GM21390 (cell line): ENCODE measurements at regions not wholly inside any gene's neighbourhood (a gene's known extent, or its start where the extent isn't known, plus 50 kb on each side); places are given as distances from the start of the nearest gene placed in this dataset.
"Not testable (repeated sequence)": the region's sequence is repeated elsewhere in the genome, so short reads cannot be mapped to it uniquely, and the experiment has no call there.

ENCODE experiments used
- ATAC-seq: cut with Tn5 transposase; IDR thresholded peaks from one replicate; pipeline ENCODE4 v1.9.1; 2021; ENCODE audit not compliant: unreplicated experiment

DNA sequence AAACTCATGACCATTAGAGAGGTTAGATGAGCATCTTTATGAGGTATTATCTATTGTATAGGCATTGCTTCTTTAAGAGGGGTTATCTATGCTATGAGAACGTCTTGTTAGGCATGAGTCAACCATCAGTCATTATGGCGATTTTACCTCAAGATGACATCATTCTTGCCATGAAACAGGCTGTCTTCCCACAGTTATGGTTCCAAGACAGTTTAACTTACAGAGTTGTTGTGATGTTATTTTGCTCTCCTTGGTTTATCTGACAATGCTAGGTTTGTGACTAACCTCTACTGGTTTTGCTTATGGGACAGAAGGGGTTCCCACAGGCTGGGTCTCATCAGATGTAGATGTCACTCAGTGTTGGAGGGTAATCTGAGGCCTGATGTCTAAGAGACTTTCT lies 1864.7 kb upstream of the ACO1 start:
- no peak for ATAC-seq

DNA sequence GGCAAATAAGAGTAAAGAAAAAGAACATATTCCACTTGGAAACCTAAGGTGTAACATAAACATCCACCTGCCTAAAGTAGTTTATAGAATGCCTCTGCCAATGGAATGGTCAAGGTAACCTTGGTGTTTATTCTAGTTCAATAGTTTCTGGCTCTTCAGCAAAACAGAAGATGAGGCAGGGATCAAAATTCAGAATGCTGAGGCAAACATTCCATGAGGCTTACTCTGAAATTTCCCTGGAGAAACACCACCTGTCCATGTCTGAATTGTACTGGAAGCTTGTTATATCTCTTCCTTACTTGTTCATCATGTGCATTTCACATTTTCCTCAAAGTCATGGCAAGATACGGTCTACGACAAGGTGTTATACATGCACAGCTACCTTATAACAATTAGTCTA lies 1862.4 kb upstream of the ACO1 start:
- no peak for ATAC-seq

DNA sequence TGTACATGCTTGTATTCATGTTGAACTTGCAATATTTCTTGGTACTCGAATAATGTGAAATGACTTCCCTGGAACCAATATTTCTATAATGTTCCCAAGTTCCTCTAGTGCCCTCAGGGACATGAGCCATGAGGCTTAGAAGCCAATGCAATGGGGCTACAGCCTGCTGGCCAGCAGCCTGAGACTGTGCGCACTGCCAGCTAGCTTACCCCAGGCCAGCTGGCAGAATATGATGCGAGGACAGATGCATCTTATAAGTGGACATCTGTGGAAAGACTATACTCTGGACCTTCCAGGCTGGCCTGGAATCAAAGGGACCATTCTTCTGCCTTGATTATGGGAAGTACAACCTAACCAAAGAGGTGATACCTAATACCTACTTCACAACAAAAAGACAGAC lies 1862.0 kb upstream of the ACO1 start:
- ATAC-seq: no peak

DNA sequence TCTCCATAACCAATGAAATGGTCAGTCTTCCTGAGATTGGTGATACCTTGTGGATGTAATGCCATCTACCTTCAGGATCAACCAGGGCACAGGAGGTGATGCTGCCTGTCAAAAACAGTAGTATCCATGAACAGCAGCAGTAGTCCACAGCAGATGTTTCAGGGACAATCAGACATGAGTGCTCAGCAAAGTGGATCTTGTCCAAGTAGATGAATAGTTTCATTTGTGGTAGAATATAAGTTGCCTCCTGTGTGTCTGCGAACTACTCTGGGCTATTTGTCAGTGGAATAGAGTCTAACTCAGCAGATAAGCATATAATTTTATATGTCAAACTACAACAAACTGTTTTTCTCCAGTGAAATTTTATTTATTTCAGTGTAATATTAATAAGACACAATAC lies 1860.1 kb upstream of the ACO1 start:
- no peak for ATAC-seq

DNA sequence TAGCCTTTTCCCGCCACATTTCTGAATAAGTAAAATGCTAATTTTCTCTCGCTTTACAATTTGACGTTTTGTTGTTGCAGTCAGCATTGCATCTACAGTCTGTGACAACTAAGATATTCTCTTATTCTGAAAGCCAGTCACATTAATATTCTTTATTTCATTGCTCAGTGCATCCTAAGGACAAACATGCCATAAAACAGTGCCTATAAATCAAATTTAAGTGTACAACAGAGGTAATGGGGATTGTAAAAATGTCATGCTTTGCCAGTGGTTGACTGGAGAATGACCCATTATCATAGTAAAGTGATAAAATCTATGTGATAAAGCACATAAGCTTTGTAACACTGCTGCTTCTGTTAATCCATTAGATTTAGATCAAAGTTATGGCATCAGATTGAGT lies 1850.0 kb upstream of the ACO1 start:
- ATAC-seq: no peak

DNA sequence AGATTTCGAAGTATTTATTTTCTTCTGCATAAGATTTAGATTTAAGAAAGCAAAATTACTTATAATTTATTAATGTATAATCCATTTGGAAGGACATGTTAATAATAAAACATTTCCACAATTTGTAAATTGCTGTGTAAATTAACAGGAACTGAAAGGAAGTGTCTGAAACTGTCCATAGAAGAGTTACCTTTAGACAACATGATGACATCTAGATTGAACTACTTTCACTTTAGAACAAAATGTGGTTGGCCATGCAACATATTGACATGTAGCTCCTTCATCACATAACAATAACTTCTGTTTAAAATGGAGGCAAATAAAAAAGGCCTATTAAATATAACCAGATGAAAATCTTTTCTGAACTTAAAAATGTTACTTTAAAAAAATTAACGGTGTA lies 1849.5 kb upstream of the ACO1 start:
- ATAC-seq: no peak

DNA sequence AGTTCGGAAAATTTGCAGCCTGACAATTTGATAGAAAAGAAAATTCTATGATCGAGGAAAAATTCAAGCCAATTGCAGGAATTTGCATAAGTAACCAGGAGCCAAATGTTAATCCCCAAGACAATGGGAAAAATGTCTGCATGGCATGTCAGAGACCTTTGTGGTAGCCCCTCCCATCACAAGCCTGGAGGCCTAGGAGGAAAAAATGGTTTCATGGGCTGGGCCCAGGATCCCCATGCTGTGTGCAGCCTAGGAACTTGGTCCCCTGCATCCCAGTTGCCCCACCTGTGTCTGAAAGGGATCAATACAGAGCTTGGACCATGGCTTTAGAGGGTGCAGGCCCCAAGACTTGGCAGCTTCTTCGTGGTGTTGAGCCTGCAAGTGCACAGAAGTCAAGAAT lies 1847.9 kb upstream of the ACO1 start:
- ATAC-seq: no peak

DNA sequence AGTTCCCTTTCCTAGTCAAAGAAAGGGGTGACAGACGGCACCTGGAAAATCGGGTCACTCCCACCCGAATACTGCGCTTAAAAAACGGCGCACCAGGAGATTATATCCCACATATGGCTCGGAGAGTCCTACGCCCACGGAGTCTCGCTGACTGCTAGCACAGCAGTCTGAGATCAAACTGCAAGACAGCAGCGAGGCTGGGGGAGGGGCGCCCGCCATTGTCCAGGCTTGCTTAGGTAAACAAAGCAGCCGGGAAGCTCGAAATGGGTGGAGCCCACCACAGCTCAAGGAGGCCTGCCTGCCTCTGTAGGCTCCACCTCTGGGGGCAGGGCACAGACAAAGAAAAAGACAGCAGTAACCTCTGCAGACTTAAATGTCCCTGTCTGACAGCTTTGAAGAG lies 1844.7 kb upstream of the ACO1 start:
- ATAC-seq: not testable (repeated sequence)

DNA sequence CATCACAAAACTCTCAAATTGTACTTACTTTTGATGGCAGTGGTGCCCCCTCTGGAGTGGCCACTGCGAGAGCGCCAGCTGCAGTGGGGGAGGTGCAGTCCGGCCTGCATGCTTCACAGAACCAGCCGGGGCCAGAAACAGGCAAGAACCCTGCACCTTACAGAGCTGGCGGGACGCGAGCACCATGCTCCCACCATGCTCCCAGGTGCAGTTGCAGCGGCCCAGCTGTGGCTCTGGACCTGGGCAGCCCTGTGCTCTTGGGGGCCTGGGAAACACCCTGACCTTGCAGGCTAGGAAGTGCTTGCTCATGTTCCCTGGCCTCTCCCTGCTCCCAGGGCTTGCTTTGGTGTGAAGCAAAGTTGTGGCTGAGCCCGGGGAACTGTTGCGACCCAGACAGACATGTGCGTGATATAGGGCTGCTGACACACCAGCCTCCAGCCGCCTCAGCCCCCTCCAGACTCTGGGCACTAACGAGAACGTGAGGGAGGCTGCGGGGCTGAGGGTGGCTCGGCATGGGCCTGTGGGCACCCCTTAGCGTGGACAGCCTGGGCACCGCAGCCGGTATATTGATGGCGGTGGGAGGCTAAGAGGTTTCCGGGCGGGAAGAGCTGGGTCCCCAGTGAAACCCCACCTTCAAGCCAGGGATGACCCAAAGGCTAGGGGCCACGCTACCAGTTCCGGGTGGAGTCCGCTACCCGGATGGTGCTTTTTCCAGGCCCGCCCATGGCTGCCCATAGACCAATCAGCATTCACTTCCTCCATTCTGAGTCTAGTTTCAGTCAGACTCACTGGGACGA lies 1809.9 kb upstream of the ACO1 start:
- ATAC-seq: no peak

DNA sequence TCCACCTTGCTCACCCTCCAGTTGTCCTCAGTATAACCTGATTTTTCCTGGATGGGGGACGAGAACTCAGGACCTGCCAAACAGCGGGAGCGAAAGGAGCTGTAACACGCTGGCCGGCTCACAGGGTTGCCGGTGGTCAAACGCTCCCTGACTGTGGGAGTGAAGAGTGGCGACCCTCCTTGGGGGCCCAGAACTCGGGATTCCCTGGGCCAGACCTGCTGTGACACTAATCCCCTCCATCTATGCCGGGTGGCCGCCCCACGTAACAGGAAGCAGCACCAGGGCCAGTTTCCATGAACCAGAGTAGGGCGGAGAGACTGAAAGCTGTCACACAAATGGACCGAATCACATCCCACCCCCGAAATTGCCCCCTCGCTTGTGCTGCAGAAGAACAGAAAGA lies 1809.2 kb upstream of the ACO1 start:
- ATAC-seq: no peak

DNA sequence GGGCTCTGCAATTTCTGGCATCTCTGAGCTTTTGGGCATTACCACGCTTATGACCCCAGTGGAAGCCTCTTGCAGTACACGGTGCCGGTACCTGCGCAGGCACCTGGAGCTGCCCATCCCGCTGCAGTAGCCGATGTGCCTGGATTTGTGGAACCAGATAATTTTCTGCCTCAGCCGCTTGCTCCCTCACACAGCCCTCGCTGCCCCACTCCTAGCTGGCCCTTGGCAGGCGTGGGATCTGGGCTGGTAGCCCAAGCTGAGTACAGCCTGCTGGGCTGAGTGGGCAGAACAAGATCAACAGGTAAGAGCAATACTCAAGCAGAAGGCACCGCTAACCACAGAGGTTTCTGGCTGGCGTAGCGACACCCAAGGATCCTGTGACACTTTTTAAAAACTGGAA lies 1808.8 kb upstream of the ACO1 start:
- no peak for ATAC-seq

DNA sequence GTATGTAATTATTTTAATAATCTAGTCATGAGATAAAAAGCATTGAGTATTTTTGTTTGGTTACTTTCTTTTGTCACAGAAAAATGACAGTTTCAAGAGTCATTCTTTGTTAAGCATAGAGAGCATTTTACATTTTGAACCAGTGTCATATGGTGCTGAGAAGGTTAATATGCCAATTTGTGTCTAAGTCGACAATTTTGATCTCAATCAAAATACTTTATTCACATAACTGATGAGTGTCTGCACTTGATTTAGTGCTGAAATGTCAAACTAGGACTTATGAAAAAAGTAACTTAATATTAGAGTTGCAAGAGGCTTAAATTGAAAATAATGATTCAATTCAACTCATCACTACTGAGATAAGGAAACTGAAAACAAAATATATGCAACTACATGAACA lies 1804.6 kb upstream of the ACO1 start:
- no peak for ATAC-seq

DNA sequence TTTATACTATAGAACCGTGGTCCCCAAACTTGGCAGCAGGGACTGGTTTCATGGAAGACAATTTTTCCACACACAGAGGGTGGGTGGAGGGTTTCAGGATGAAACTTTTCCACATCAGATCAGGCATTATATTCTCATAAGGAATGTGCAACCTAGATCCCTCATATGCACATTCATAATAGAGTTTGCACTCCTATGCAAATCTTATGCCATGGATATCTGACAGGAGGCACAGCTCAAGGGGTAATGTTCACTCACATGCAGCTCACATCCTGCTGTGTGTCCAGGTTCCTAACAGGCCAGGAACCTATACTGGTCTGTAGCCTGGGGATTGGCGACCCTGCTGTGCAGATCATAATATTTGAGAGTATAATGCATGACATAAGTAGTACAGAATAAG lies 1802.2 kb upstream of the ACO1 start:
- ATAC-seq: no peak

DNA sequence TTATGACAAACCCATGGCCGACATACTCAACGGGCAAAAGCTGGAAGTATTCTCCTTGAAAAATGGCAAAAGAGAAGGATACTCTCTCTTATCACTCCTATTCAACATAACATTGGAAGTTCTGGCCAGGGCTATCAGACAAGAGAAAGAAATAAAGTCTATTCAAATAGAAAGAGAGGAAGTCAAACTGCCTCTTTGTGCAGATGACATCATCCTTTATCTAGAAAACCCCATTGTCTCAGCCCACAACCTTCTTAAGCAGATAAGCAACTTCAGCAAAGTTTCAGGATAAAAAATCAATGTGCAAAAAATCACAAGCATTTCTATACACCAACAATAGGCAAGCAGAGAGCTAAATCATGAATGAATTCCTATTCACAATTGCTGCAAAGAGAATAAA lies 1799.9 kb upstream of the ACO1 start:
- ATAC-seq: no peak

DNA sequence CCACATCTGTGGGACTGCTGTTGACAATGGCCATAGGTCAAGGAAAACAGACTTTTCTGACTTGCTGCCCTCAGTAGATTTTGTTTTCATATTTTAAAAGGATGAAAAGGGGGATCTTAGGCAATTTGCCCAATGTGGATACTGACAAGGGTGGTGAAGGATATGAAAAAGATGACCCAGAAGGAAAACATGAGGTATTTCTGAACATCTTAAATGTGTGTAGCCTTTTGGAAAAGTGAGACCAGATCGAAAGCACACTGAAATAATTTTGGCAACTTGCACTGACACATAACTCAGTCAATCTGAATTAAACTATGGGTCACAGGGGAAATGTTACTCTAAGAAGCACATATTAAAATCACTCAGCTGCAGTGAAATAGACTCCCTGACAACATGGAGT lies 1793.0 kb upstream of the ACO1 start:
- no peak for ATAC-seq

DNA sequence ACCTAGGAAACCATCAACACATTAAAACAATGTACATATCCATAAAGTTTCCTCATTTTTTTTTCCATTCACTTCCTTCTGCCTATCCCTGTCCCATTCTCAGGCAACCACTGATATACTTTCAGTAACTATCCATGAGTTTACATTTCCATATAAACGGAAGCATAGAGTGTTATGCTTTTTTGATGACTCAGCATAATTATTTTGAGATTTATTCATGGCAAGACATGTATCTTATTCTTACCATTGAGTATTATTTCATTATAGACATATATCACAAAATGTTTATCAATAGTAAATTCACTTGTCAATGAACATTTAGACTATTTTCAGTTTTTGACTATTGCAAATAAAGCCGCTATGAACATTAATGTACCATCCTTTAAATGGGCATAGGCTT lies 1786.8 kb upstream of the ACO1 start:
- ATAC-seq: no peak

DNA sequence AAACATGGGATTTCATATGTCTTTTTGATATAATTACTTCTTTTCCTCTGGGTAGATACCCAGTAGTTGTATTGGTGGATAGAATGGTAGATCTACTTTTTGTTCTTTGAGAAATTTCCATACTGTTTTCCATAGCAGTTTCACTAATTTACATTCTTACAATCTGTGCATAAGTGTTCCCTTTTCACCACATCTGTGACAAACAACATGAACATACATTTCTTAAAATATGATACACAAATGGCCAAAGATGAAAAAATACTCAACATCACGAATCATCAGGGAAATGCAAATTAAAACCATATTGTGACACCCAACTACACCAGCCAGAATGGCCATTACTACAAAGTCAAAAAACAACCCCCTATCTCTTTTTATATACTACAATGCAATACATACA lies 1778.5 kb upstream of the ACO1 start:
- ATAC-seq: no peak

DNA sequence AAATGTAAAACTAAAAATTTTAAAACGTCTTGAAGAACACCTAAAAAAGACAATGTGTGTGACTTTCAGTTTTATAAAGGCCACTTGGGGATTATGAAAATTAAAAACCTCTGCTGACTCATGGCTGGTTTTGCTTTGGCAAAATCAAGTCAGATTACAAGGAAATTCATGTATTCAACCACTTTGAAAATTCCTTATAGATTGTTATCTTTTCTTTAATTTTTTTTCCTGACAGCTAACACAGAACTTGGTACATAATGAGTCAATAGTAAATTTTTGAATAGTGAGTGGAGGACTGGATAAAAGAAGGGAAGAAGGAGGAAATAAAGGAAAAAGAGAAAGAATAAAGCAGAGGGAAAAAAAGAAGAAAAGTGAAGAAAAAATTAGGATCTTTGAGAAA lies 1774.7 kb upstream of the ACO1 start:
- no peak for ATAC-seq

DNA sequence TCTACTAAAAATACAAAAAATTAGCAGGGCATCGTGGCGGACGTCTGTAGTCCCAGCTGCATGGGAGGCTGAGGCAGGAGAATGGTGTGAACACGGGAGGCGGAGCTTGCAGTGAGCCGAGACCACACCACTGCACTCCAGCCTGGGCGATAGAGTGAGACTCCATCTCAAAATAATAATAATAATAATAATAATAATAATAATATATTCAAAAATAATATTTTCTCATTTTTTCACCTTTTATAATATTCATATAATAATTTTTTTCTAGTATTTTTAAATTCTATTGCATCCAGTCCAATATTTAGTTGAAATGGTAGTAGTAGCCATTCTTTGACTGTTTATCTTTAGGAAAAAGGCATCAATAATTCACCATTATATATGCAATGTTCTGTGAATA lies 1767.7 kb upstream of the ACO1 start:
- ATAC-seq: not testable (repeated sequence)

DNA sequence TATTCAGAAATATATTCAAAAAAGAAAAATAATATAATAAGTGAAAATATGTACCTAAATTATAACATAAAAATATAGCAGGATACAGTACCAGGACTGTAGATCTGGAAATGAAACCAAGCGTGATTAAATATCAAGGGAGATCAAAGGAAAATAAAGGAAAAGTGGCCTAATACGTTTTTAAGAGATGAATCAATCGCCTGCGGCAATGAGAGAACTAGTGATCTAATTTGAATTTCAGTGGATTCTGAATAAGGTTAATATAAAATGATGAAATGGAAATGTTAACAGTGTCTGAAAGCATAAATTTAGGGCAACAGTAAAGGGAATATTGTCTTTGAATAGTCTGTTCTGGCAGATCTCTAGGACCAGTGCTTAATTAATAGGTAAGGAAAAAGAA lies 1761.9 kb upstream of the ACO1 start:
- no peak for ATAC-seq

DNA sequence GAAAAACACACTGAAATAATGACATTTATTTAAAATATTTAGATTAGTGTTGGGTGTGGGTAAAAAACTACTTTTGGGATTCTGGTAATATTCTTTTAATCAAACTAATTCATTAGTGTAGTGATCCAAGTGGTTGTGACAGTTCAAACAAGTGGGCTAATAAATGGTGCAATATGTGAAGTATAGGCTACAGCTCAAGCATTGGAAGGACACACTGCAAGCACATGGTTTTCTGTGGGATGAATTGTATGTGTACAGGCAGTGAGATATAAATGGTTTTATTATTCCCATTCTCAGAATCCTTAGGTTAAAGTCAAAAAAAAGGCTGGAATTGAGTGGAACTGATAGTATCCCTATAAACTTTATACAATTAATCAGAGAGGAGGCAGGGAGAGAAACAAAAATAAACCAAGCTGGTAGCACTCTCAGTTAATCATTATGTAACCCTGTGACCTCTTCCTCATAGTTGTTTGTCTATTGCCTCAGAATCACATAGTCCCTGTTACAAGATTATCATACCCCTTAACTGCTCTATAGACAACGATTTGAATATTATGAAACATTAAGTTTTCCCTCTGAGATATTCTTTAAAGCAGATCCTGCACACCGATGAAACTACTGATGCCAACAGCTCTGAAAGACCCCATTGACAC lies 1755.4 kb upstream of the ACO1 start:
- ATAC-seq: no peak

DNA sequence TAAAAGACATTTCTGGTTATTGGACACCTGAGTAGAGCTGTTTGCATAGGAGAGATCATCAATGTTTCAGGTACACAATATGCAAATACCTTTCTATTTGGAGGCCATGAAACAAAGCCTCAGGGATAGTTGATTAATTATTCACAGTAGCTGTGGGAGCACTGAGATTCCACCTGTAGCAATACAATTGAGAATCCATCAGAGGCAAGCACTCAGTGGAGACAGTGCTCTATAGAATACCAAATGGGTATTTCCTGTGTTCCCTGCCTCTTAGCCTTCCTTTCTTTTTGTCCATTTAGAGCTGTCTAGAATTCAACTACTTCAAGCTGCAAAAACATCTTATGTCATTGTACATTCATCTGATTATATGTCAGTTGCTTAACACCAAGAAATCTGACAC lies 1754.0 kb upstream of the ACO1 start:
- ATAC-seq: no peak

DNA sequence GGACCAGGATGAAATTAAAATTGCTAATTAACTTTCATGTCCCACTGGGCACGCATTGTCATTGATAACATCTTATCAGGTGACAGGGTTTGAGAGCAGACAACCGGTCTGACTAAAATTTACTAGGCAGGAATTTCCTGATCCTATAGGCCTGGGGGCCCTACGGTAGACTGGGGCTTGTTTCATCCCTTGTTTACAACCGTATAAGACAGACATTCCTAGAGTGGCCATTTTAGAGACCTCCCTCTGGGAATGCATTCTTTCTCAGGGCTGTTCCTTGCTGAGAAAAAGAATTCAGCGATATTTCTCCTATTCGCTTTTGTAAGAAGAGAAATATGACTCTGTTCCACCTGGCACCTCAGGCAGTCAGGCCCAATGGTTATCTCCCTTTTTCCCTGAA lies 1737.8 kb upstream of the ACO1 start:
- ATAC-seq: not testable (repeated sequence)
